Panc1 (cell line): ENCODE measurements at regions not wholly inside any gene's neighbourhood (a gene's known extent, or its start where the extent isn't known, plus 50 kb on each side); places are given as distances from the start of the nearest gene placed in this dataset.

ENCODE experiments used
- ATAC-seq: fragments of 200-7000 bp; cut with Tn5 transposase; 2 replicates; pipeline ENCODE4 v1.9.1; 2020; ENCODE audit warnings: mild to moderate bottlenecking, moderate library complexity
- BruUV-seq: library from RNA; stranded (reverse); fragments of 400-500 nt; replicated peaks from 2 replicates; lab custom pipeline; 2021; lab: Mats Ljungman, UMichigan
- CTCF ChIA-PET: fragments of 300-600 bp; sonication (Branson Sonifier 250); formaldehyde crosslinking; loops from one replicate; lab custom pipeline; 2022; ENCODE audit warnings: antibody characterized with exemption; lab: Charles Lee
- POLR2A ChIA-PET: fragments of 300-600 bp; sonication (Branson Sonifier 250); formaldehyde crosslinking; loops from one replicate; lab custom pipeline; 2022; ENCODE audit warnings: antibody characterized with exemption; lab: Charles Lee
- DNase-seq: peaks from one replicate; pipeline ENCODE4 v3.0.0-alpha.2; 2010; ENCODE audit warnings: low read depth, low spot score
- H3K27ac ChIP-seq: 2 replicates; pipeline ENCODE4 v1.5.1; 2011; ENCODE audit warnings: mild to moderate bottlenecking, low read length, inconsistent platforms
- H3K27me3 ChIP-seq: fragments of 200-500 bp; sonication (Bioruptor generic); 2 replicates; pipeline ENCODE4 v1.6.0; 2014; ENCODE audit warnings: low read length, inconsistent platforms; ENCODE audit not compliant: control insufficient read depth, insufficient read depth
- H3K36me3 ChIP-seq: fragments of 200-500 bp; sonication (Bioruptor generic); 2 replicates; pipeline ENCODE4 v1.5.1; 2014; ENCODE audit warnings: inconsistent platforms, mild to moderate bottlenecking, low read length, moderate library complexity; ENCODE audit not compliant: control insufficient read depth, insufficient read depth
- H3K4me1 ChIP-seq: 2 replicates; pipeline ENCODE4 v1.5.1; 2011; ENCODE audit warnings: inconsistent platforms, mild to moderate bottlenecking, low read length, moderate library complexity; ENCODE audit not compliant: control insufficient read depth, insufficient read depth
- H3K4me3 ChIP-seq, 2 experiments: 2 replicates each; pipeline ENCODE4 v1.5.1; 2011 to 2012; ENCODE audit warnings: low read depth in 2 of 2, low read length in 2 of 2, mild to moderate bottlenecking in 2 of 2, inconsistent platforms in 1 of 2, moderate library complexity in 1 of 2
- H3K9me3 ChIP-seq: fragments of 200-500 bp; sonication (Bioruptor generic); 2 replicates; pipeline ENCODE4 v1.5.1; 2014; ENCODE audit warnings: low read depth, mild to moderate bottlenecking, inconsistent platforms, low read length, moderate library complexity; ENCODE audit not compliant: control insufficient read depth, insufficient read depth
- CTCF ChIP-seq: fragments of 450-650 bp; IDR thresholded peaks from 2 replicates; pipeline ENCODE4 v1.5.1; 2017; ENCODE audit warnings: mild to moderate bottlenecking
- POLR2AphosphoS5 ChIP-seq: IDR thresholded peaks from 2 replicates; pipeline ENCODE4 v1.6.1; 2012; ENCODE audit warnings: mild to moderate bottlenecking, low read depth, low read length, moderate library complexity
- REST ChIP-seq, 2 experiments: IDR thresholded peaks; 2 replicates each; pipeline ENCODE4 v1.6.1; 2011 to 2012; ENCODE audit warnings: low read depth in 2 of 2, control low read depth in 1 of 2, low read length in 1 of 2, mild to moderate bottlenecking in 1 of 2, moderate library complexity in 1 of 2; ENCODE audit not compliant: insufficient read depth in 1 of 2
- SIN3A ChIP-seq: IDR thresholded peaks from 2 replicates; pipeline ENCODE4 v1.6.1; 2012; ENCODE audit warnings: low read depth, mild to moderate bottlenecking, low read length, moderate library complexity, borderline replicate concordance; ENCODE audit not compliant: insufficient read depth
- TCF7L2 ChIP-seq: IDR thresholded peaks from 2 replicates; pipeline ENCODE4 v1.6.1; 2011; ENCODE audit warnings: mild to moderate bottlenecking, low read depth, low read length, inconsistent platforms
- in situ Hi-C: cut with HindIII; loops from 2 replicates; pipeline ENCODE4 v1.10.0; 2016; ENCODE audit warnings: low sequenced_read_pairs, low pct_unique_long_range_greater_than_20kb
- intact Hi-C: fragments of 100-400 bp; cut with micrococcal nuclease; formaldehyde crosslinking; loops from one replicate; pipeline ENCODE4 v1.10.0; 2022; ENCODE audit not compliant: unreplicated experiment

GRCh38 chr4:123877551-123877950, 481.0 kb downstream of the SPRY1 start:
- POLR2A ChIA-PET, result no interaction called here
- no peak for ATAC-seq
- TF ChIP-seq SIN3A, result no peak
- TF ChIP-seq REST (IDR thresholded peaks at IDR 0.05; ENCODE audit: insufficient read depth in 1 of 2, low read depth in 2 of 2, low read length in 1 of 2), result no peak
- no peak for TF ChIP-seq CTCF
- TF ChIP-seq POLR2AphosphoS5, result no peak
- no peak for TF ChIP-seq TCF7L2
- CTCF ChIA-PET, result no interaction called here
- H3K9me3 ChIP-seq, result no peaks in the 10 kb centered on the region
- H3K4me1 ChIP-seq, result no peaks in the 10 kb centered on the region
- H3K36me3 ChIP-seq, result no peaks in the 10 kb centered on the region
- intact Hi-C loops (no loop called here), in situ Hi-C loops (no loop called here)
- H3K27me3 ChIP-seq, result no peaks in the 10 kb centered on the region
- no peak overlapping the region for H3K27ac ChIP-seq
- no TSS peak for BruUV-seq
- no peak overlapping the region for H3K4me3 ChIP-seq
- DNase-seq, result no peak

GRCh38 chr4:123878976-123879375, 482.4 kb downstream of the SPRY1 start:
- BruUV-seq, result no TSS peak

More at GRCh38 chr4:123878976-123879375, 482.4 kb downstream of the SPRY1 start:
- H3K36me3 ChIP-seq, result no peaks in the 10 kb centered on the region
- no peak overlapping the region for H3K27ac ChIP-seq
- no peak overlapping the region for H3K4me3 ChIP-seq
- ATAC-seq (no peak), DNase-seq (no peak)
- H3K9me3 ChIP-seq, result no peaks in the 10 kb centered on the region
- in situ Hi-C loops, result no loop called here
- intact Hi-C loops, result no loop called here
- H3K27me3 ChIP-seq, result no peaks in the 10 kb centered on the region
- ChIA-PET CTCF (no interaction called here), POLR2A (no interaction called here)
- no peak for TF ChIP-seq POLR2AphosphoS5
- no peak for TF ChIP-seq SIN3A
- no peak for TF ChIP-seq TCF7L2
- TF ChIP-seq CTCF, result no peak
- no peak for TF ChIP-seq REST (IDR thresholded peaks at IDR 0.05; ENCODE audit: insufficient read depth in 1 of 2, low read depth in 2 of 2, low read length in 1 of 2)
- H3K4me1 ChIP-seq, result no peaks in the 10 kb centered on the region
